ENCODE measurements at regions not wholly inside any gene's neighbourhood (a gene's known extent, or its start where the extent isn't known, plus 50 kb on each side); places are given as distances from the start of the nearest gene placed in this dataset.

GRCh38 chr2:146324951-146325350, 1519.9 kb upstream of the ACVR2A start:
- no peak for DNase-seq

- DNase-seq, result peak; percentile 49
These were observed 1521.3 kb upstream of the ACVR2A start for GRCh38 chr2:146323564-146323963.

- peak; percentile 59 for DNase-seq
These were observed 1523.7 kb upstream of the ACVR2A start for GRCh38 chr2:146321175-146321574.

GRCh38 chr2:146317959-146318358, 1526.9 kb upstream of the ACVR2A start:
- no peak for DNase-seq

GRCh38 chr2:146312899-146313298, 1531.9 kb upstream of the ACVR2A start:
- DNase-seq, result peak; percentile 42

GRCh38 chr2:146305164-146305563, 1539.7 kb upstream of the ACVR2A start:
- DNase-seq, result no peak

- DNase-seq, result no peak
These were observed 1543.5 kb upstream of the ACVR2A start for GRCh38 chr2:146301287-146301686.

GRCh38 chr2:146295080-146295670, 1549.7 kb upstream of the ACVR2A start:
- no peak for DNase-seq

GRCh38 chr2:146287281-146287680, 1557.5 kb upstream of the ACVR2A start:
- no peak for DNase-seq

GRCh38 chr2:146278881-146279280, 1565.9 kb upstream of the ACVR2A start:
- DNase-seq, result no peak

- no peak for DNase-seq
These were observed 1573.5 kb upstream of the ACVR2A start for GRCh38 chr2:146271131-146271831.

- DNase-seq, result no peak
These were observed 1574.2 kb upstream of the ACVR2A start for GRCh38 chr2:146270618-146271017.

- no peak for DNase-seq
These were observed 1577.7 kb upstream of the ACVR2A start for GRCh38 chr2:146267093-146267492.

- no peak for DNase-seq
These were observed 1579.2 kb upstream of the ACVR2A start for GRCh38 chr2:146265656-146266055.

- DNase-seq, result no peak
These were observed 1582.2 kb upstream of the ACVR2A start for GRCh38 chr2:146262606-146263005.

GRCh38 chr2:146260551-146260950, 1584.3 kb upstream of the ACVR2A start:
- no peak for DNase-seq

GRCh38 chr2:146259816-146260215, 1585.0 kb upstream of the ACVR2A start:
- no peak for DNase-seq

- DNase-seq, result peak; percentile 29
These were observed 1586.8 kb upstream of the ACVR2A start for GRCh38 chr2:146258071-146258470.

GRCh38 chr2:146252119-146252518, 1592.7 kb upstream of the ACVR2A start:
- DNase-seq, result no peak

GRCh38 chr2:146251328-146251727, 1593.5 kb upstream of the ACVR2A start:
- no peak for DNase-seq

- no peak for DNase-seq
These were observed 1597.9 kb upstream of the ACVR2A start for GRCh38 chr2:146246736-146247523.

GRCh38 chr2:146246002-146246735, 1598.7 kb upstream of the ACVR2A start:
- no peak for DNase-seq

GRCh38 chr2:146244830-146245229, 1600.0 kb upstream of the ACVR2A start:
- no peak for DNase-seq
